Breast epithelium (tissue), 3 donors: ENCODE measurements at regions not wholly inside any gene's neighbourhood (a gene's known extent, or its start where the extent isn't known, plus 50 kb on each side); places are given as distances from the start of the nearest gene placed in this dataset.

Experiments used
- CTCF ChIP-seq, 3 donors: fragments of 450-650 bp; IDR thresholded peaks; one replicate each; pipeline ENCODE4 v1.5.1; 2016 to 2017; ENCODE audit warnings: antibody characterized with exemption in 3 of 3, mild to moderate bottlenecking in 3 of 3, moderate library complexity in 3 of 3
- POLR2A ChIP-seq: fragments of 450-650 bp; IDR thresholded peaks from one replicate; pipeline ENCODE4 v1.6.1; 2016; ENCODE audit warnings: antibody characterized with exemption, mild to moderate bottlenecking, moderate library complexity

- TF ChIP-seq POLR2A = no peak
- TF ChIP-seq CTCF (IDR thresholded peaks at IDR 0.05) = no peak
Observed at GRCh38 chr18:25621682-25622081, 269.7 kb upstream of the ZNF521 start.
